Prostate gland (tissue), 2 donors: ENCODE measurements at regions not wholly inside any gene's neighbourhood (a gene's known extent, or its start where the extent isn't known, plus 50 kb on each side); places are given as distances from the start of the nearest gene placed in this dataset.

ENCODE experiments used
- POLR2A ChIP-seq: fragments of 450-650 bp; IDR thresholded peaks from one replicate; pipeline ENCODE4 v1.6.1; 2016; ENCODE audit warnings: antibody characterized with exemption, mild to moderate bottlenecking
- POLR2AphosphoS5 ChIP-seq: sonication (generic); formaldehyde crosslinking; IDR thresholded peaks from one replicate; pipeline ENCODE4 v1.6.1; 2017; ENCODE audit warnings: antibody characterized with exemption
- TF ChIP-seq, protein P1 (sequence below), 4 experiments: fragments of 200-600 bp in 2 of 4; fragments of 450-650 bp in 2 of 4; sonication (generic) in 2 of 4; IDR thresholded peaks; 1 replicate in 3 of 4; 2 replicates in 1 of 4; pipeline ENCODE4 v1.5.1; 2016 to 2019; ENCODE audit warnings: antibody characterized with exemption in 4 of 4, mild to moderate bottlenecking in 2 of 4, moderate library complexity in 2 of 4

DNA sequence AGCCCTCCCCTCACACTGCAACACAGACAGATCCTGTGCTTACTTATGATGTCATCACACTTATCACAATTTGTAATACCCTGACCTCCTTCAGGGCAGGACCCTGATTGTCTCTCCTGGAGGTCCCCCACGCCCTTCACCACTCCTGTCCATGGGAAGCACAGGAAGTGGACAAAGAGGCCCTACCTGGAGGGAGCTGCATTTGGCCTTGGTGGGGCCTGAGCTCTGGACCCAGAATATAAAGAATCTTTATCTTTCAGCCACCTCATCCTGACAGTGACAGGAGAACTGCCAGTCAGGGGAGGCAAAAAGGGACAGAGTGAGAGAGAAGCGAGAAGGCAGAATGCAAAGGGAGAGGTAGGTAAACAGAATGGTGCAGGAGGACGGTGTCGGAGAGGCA, 303.4 kb upstream of the N4BP1 start:
- TF ChIP-seq, protein P1, sequence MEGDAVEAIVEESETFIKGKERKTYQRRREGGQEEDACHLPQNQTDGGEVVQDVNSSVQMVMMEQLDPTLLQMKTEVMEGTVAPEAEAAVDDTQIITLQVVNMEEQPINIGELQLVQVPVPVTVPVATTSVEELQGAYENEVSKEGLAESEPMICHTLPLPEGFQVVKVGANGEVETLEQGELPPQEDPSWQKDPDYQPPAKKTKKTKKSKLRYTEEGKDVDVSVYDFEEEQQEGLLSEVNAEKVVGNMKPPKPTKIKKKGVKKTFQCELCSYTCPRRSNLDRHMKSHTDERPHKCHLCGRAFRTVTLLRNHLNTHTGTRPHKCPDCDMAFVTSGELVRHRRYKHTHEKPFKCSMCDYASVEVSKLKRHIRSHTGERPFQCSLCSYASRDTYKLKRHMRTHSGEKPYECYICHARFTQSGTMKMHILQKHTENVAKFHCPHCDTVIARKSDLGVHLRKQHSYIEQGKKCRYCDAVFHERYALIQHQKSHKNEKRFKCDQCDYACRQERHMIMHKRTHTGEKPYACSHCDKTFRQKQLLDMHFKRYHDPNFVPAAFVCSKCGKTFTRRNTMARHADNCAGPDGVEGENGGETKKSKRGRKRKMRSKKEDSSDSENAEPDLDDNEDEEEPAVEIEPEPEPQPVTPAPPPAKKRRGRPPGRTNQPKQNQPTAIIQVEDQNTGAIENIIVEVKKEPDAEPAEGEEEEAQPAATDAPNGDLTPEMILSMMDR (IDR thresholded peaks at IDR 0.05) = no peak
- TF ChIP-seq POLR2A (no peak), POLR2AphosphoS5 (no peak)
